ENCODE measurements at regions not wholly inside any gene's neighbourhood (a gene's known extent, or its start where the extent isn't known, plus 50 kb on each side); places are given as distances from the start of the nearest gene placed in this dataset.
"Not testable (repeated sequence)": the region's sequence is repeated elsewhere in the genome, so short reads cannot be mapped to it uniquely, and the experiment has no call there.

DNA sequence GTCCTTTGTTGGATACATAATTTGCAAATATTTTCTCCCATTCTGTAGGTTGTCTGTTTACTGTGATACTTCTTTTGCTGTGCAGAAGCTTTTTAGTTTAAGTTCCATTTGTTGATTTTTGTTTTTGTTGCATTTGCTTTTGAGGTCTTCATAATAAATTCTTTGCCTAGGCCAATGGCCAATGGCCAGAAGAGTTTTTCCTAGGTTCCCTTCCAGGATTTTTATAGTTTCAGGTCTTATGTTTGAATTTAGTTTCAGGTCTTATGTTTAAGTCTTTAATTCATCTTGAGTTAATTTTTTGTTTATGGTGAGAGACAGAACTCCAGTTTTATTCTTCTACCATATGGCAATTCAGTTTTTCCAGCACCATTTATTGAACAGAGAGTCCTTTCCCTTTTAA lies 90.1 kb upstream of the GOT2 start:
- no peak for DNase-seq

DNA sequence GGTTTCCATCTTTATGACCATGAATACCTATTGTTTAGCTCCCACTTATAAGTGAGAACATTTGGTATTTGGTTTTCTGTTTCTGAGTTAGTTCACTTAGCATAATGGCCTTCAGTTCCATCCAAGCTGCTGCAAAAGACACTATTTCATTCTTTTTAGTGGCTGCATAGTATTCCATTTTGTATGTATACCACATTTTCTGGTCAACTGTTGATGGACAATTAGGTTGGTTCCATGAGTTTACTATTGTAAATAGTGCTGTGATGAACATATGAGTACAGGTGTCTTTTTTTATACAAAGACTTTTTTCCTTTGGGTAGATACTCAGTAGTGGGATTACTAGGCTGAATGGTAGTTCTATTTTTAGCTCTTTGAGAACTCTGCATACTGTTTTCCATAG lies 87.8 kb upstream of the GOT2 start:
- no peak for DNase-seq

DNA sequence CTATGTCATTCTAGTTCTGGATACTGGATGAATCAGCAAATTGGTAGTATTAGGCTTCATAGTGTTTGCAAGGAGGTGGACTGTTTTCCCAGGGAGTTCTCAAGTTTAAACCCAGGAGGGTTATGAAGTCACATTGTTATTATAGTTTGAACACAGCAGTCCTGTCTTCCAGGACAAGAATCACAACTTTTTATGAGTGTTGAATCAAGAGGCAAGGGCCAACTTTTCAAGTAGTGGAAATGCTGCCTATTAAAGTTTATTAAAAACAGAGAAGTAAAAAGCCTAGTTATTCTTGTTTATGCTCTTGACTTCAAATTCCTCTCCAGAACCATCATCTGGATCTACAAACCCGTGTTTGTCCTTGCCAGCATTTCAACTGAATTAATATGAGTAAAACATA lies 86.3 kb upstream of the GOT2 start:
- DNase-seq, result no peak

DNA sequence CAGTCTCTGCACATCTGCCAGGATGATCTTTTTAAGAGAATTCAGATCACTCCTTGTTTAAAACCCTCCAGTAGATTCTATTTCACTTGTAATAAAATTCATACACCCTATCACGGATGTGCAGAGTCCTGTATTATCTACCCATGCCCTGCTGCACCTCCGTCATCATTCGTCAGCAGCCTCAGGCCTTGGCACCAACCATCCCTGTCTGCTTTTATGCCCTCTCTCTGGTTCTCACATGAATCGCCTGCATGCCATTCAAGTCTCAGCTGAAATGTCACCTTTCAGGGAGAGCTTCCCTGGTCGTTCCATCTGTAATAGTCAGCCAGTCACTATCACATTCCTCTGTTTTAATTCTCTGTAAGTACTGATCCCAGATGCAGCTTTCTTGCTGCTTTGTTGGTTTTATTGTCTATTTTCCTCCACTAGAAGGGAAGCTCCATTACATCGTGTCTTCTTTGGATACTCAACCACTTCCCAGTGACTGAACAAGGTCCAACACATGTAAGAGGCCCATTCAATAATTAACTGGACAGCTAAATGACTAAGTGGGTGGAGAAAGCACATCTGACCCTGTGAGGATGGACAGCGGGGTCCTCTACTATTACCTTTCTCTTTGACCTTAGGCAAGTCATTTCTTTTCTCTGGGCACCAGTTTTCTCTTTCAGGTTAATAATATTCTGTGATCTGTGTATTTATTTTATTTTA lies 81.2 kb upstream of the GOT2 start:
- no peak for DNase-seq

DNA sequence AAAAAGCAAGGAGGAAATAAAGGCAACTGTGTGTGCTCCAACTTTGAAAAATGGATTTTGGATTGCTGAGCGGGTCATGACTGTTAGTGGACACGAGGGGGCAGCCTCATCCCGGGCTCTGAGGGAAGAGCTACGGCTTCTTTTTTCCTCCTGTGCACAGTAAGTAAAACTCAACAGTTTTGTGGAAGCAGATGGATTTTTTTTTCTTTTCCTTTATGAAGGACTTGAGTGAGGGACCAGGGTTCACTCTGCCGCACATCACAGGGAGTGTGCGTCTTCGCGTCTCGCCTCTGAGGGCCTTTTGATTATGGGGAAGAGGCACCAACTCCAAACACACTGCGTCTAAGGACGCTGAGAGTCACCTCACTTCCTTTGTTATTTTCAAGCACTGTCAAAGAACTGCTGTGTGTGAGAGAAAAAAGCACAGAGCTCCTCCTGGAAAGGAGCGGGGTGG lies 80.3 kb upstream of the GOT2 start:
- DNase-seq, result no peak

DNA sequence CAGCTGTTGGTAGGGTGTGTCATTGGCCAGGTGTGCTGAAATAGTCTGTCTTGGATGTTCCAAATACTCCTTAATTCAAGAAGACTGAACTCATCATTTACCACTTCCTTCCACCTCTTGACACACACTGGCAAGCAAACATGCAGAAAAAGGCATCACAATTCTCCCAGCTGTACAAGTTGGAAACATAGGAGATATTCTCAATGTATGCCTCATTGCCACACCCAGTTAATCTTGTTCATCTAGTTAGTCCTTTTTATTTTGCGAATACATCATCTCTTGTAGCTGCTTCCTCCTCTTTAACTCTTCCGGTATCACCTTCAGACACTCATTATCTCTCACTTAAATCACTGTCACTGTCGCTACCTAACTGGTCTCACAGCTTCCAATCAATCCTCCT lies 75.1 kb upstream of the GOT2 start:
- no peak for DNase-seq

DNA sequence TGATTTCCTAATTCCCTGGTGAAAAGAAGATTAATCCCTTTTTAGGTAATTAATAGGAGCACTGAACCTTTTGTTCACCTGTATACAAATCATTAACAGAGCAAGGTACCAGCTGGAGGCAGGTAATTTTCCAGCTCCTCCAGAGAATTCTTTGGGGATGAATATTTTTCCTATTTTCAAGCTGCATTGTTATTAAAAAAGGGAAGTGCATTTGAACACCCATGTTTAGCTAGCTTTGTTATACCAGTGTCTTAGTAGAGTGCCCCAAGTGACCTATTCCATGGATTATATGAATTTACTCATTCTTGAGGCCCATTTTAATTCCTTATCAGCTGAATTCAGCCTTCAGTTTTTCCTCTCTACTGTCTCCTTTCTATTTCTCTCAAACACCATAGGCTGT lies 73.2 kb upstream of the GOT2 start:
- DNase-seq, result no peak

DNA sequence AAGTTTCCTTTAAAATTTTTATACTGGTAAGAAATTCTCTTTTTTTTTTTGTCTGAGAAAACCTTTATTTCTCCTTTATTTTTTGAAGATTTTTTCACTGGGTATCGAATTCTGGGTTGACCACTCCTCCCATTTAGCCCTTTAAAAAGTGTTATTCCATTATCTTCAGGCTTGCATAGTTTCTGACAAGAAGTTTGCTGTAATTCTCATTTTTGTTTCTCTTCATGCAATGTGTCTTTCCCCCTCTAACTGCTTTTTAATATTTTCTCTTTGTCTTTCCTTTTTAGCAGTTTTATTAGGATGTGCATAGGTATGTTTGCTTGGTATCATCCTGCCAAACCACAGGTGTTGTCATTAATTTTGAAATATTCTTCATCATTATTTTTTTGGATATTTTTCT lies 67.7 kb upstream of the GOT2 start:
- no peak for DNase-seq

DNA sequence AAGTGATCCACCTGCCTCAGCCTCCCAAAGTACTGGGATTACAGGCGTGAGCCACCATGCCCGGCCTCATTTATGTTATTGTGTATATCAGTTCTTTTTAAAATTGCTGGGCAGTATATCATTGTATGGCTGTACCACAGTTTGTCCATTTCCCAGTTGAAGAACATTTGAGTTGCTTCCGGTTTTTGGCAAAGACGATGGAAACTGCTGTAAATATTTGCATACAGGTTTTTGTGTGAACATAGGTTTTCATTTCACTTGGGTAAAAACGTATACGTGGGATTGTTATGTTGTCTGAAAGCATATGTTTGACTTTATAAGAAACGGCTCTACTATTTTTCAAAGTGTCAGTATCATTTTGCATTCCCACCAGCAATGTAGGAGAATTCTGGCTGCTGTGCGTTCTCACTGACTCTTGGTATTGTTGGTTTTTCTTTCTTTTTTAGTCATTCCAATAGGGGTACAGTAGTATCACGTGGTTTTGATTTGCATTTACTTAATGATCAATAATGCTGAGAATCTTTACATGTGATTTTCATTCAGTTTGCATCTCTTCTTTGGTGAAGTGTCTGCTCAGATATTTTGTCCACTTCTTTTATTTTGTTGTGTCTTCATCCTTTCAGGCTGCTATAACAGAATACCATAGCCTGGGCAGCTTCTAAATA lies 63.2 kb upstream of the GOT2 start:
- DNase-seq, result no peak

DNA sequence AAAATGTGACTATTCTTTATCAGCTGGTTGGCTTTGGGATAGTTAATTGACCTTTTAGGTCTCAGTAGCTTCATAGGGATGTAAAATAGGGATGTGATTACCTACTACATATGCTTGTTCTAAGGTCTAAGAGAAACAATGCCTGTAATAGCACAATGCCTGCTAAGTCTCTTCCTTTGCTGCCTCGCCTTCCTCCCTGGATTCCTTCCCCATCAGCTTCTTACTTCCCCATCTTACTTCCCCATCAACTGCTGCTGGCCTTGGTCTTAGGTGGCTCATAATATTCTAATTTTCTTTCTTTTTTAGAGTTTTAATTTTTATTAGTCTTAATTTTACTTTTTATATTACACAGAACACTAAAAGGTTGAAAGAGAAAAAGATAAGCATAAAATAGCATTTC lies 59.2 kb upstream of the GOT2 start:
- DNase-seq, result no peak

DNA sequence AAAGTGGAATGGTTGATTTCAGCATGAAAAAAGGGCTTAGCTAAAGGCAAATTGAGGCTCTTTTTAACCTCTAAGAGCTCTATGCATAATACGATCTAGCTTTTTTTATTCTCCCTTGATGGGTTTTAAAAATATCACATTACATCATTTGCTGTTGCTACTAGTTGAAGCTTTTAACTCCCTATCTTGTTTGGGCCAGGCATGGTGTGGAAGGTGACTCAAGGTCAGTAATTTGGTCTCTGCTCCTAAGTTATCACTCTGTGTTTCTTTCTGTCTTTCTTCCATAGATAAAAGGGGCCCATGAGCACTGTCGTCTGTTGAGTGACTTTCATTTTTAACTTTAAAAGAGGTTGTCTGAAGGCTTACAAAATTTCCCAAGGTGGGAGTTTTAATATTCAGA lies 58.1 kb upstream of the GOT2 start:
- no peak for DNase-seq

DNA sequence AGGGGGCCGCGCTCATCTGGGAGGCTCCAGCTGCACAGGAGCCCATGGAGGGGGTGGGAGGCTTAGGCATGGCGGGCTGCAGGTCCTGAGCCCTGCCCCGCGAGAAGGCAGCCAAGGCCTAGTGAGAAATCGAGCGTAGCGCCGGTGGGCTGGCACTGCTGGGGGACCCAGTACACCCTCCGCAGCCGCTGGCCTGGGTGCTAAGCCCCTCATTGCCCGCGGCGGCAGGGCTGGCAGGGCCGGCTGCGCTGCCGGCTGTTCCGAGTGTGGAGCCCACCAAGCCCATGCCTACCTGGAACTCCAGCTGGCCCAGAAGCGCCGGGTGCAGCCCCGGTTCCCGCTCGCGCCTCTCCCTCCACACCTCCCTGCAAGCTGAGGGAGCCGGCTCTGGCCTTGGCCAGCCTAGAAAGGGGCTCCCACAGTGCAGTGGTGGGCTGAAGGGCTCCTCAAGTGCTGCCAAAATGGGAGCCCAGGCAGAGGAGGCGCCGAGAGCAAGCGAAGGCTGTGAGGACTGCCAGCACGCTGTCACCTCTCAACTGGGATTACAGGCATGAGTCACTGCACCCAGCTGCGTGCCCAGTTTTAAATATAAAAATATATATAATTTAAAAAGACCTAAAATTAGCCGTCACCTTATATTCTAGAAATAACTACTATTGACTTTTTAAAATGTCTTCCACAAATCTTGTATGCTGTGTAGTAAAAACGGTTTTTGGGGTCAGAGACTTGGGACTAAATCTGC lies 56.9 kb upstream of the GOT2 start:
- DNase-seq, result not testable (repeated sequence)

DNA sequence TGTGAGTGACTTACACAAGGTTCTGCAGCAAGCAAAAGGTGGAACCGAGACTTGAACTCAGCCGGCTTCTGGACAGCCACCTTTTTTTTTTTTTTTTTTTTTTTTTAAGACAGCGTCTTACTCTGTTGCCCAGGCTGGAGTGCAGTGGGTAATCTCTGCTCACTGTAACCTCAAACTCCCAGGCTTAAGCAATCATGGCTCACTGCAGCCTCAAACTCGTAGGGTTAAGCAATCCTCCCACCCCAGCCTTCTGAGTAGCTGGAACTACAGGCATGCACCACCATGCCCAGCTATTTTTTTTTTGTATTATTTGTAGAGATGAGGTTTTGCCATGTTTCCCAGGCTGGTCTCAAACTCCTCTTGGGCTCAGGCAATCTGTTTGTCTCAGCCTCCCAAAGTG lies 55.2 kb upstream of the GOT2 start:
- no peak for DNase-seq

Data from activated CD8-positive, alpha-beta memory T cell treated with anti-CD3 and anti-CD28 coated beads, Interleukin-2, amount 50 U/mL, for 4 hours (primary cell).